Globus pallidus (tissue), 1 donor: ENCODE measurements at regions not wholly inside any gene's neighbourhood (a gene's known extent, or its start where the extent isn't known, plus 50 kb on each side); places are given as distances from the start of the nearest gene placed in this dataset.
A peak's percentile ranks its signal among the peaks of the same experiment; 100 is the strongest.

ENCODE experiments used
- DNase-seq: peaks from one replicate; pipeline ENCODE4 v3.0.0-alpha.2; 2015; ENCODE audit warnings: low spot score

DNA sequence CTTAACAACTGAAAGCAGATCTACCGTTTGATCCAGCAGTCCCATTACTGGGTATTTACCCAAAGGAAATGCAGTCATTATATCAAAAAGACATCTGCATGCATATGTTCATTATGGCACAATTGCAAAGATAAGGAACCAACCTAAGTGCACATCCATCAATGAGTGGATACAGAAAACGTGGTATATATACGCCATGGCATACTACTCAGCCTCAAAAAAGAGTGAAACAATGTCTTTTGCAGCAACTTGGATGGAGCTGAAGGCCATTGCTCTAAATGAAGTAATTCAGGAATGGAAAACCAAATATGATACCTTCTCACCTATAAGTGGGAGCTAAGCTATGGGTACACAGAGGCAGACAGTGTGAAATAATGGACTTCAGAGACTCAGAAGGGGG lies 169.3 kb downstream of the ZBTB18 start:
- no peak for DNase-seq

DNA sequence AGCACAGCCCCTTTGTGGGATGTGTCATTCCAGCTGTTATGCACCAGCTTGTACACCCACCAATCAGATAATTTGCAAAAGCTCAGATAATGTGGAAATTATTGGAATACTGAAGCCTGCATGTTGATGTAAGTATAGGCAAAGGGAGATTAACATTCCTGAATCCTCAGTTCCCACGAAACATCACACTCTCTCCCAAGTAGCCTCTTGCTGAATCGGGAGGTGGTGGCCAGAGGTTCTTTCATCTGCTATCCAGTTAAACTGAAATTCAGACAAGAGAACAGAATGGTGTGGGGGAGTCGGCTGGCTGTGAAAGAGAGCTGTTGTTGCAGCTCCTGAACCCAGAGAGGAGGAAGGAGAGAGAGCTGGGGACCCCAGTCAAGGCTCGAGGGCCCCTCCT lies 170.9 kb downstream of the ZBTB18 start:
- no peak for DNase-seq

DNA sequence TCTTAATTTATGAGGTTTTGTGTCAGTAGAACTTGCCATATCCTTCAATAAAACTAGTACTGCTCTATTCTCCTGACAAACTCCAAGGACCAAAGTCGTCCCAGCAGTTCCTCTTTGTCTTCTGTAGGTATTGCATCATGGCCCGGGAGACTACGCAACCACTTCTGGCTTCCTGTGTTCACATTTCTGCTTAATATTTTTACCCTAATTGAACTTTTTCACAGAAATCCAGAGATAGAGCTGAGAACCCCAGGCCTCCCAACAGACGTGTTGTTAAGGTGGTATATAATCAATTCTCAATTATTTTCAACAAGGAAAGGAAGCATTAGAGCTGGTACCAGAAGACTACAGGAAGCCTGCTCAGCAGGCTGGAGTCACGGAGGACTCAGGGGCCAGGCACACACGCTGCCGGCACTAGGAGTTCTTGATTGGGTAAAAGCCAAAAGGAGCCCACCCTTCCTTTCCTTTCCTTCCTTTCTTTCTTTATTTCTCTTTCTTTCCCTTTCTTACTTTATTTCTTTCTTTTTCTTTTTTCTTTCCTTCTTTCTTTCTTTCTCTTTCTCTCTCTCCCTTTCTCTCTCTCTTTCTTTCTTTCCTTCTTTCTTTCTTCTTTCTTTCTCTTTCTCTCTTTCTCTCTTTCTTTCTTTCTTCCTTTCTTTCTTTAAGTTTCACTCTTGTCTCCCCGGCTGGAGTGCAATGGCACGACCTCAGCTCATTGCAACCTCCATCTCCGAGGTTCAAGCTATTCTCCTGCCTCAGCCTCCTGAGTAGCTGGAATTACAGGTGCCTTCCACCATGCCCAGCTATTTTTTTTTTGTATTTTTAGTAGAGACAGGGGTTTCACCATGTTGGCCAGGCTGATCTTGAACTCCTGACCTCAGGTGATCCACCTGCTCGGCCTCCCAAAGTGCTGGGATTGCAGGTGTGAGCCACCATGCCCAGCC lies 173.7 kb downstream of the ZBTB18 start:
- DNase-seq = peak; percentile 37

DNA sequence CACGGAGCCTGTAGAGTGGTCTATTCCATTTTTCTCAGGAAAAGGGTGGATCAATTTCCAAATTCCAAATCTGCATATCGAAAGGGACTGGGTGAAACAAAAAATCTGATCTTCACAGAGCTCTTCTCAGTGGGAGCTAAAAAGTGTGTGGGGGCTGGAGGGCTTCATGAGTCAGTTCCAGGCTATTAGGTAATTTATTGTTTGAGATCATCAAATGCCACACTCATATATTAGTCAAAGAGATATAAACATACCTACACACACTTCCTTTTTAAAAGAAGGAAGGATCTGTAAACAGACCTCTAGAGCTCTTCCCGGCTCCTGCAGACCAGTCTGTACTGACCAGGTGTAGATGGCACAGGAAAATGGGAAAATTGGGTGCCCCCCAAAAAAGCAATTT lies 175.4 kb downstream of the ZBTB18 start:
- no peak for DNase-seq

DNA sequence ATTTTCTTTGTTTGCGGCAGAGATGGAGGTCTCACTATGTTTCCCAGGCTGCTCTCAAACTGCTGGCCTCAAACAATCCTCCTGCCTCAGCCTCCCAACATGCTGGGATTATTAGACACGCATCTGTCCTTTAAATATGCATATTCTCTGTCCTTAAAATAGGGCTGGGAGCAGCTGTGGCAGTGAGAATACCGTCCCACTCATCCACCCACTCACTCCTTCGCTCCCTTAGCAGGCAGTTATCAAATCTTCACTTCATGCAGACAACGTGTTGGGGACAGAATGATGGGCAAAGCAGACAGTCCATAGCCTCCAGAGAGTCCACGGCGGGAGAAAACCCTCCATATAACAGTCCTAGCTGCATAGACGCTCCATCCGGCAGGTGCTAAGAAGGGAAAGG lies 179.4 kb downstream of the ZBTB18 start:
- no peak for DNase-seq

DNA sequence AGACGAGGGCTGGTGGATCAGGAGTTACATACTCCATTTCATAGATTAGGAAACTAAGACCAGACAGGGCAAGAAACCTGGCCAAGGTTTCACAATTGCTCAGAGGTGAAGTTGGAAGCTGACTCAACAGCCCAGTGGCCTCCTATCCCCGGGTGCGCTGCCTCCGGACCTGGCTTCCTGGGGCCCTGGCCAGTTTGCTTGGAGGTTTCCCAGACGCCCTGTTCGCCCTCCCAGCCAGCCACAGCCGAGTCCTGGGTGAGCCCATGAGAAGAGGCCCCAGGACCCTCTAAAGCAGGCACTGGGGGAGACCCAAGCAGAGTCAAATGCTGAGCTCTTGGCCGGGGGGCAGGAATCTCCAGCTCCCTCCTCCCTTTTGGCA lies 180.1 kb downstream of the ZBTB18 start:
- DNase-seq = no peak

DNA sequence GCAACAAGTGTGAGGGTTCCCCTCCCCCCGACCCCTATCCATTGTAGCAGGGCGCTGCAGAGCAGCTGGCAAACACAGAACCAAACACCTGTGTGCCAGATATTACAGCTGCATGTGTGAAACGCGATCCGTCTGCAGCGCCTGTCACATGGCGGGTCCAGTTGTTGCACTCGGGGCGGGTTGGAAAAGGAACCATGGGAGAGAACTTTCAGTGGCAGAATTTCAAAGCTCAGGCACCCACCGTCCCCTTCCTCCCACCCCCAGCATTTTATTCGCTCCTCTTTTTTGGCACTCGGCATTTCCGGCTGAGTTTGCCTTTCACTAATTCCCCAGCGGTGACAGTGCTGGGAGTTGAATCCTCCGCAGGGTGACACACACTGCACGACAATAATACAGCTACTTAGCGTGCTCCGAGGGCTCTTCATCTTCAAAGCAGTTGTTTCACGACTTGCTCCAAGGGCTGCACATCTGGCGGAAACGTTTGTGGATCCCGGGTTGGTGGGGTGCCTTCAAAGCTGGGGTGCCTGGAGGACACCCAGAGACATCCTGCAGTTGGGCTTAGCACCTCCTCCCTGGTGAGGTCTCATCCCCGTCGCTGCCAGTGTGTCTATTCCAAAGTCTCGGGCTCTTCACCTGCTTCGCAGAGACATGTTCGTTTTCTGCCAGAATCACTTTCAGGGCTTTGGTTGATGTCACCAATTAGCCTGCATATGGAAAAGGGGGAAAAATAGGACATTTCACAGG lies 180.7 kb downstream of the ZBTB18 start:
- DNase-seq = no peak

DNA sequence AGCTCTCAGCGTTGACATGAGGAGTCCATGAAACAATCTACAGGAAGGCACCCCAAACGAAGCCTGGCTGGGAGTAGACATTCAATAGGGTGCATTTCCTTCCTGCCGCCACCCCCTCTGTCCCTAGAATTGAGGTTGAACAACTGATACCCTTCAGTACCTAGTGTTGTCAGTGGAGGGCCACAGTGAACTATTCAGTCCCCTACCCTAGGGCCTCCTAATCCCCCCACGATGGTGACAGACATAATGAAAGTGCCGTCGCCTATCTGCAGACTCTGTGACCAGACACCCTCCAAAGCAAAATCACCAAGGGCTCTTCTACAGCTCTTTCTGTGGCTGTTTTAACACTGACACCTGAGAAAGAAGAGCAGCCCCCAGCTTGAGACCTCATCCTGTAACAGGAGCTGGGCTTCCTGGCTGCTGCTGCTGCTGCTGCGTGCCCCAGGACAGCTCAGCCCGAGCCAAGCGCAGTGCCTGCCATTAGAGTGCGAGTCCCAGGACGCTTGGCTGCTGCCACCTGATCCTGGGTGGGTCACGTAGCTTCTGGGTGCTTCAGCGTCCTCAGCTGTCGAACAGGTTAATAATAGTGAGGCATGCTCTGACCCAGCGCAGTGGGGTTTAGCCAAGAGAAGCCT lies 183.0 kb downstream of the ZBTB18 start:
- no peak for DNase-seq

DNA sequence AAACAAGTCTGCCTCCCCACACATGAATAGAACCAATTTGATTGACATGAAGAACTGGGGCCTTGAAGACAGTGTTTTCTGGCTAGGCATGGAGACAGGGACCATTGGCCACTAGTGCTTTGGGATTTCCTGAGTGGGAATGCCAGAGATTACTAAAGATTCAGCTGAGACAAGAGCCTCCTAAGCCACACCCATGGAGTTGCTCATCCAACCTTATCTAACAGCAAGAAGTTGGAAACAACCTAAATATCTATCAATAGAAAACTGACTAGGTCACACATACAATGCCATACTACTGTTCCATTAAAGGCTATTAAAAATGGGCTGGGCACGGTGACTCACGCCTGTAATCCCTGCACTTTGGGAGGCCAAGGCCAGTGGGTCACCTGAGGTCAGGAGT lies 184.1 kb downstream of the ZBTB18 start:
- no peak for DNase-seq

DNA sequence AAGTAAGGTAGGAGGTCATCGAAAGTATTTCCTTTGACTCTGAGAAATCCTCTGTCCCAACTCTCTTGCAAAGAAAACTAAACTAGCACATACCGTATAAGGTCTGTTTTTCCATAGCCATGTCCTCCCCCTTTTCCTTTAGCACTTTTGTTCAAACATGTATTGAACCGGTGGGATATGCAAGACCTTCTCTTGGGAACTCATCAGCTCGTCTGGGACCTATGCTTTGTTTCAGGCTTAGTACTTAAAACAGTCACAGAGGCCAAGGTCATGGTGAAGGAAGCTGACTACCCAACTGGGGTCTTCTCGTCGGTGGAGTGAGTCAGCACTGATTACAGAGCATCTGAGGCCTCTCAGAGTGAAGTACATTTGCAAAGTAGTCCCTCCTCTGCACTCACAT lies 185.0 kb downstream of the ZBTB18 start:
- DNase-seq = no peak

DNA sequence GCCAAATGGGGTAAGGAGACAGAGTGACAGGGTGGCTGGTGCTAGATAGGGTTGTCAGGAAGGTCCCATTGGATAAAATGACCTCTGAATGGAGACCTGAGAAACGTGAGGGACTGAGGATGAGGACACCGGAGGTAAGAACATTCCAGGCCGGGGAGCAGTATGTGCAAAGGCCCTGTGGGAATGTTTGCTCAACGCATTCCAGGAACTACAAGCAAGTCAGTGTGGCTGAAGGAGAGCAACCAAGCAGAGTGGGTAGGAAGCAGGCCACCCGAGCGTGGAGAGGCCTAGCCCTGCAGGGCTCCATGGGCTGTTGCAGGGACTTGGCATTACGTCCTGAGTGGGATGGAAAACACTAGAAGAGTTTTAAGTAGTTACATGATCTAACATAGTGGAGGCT lies 185.6 kb downstream of the ZBTB18 start:
- no peak for DNase-seq

DNA sequence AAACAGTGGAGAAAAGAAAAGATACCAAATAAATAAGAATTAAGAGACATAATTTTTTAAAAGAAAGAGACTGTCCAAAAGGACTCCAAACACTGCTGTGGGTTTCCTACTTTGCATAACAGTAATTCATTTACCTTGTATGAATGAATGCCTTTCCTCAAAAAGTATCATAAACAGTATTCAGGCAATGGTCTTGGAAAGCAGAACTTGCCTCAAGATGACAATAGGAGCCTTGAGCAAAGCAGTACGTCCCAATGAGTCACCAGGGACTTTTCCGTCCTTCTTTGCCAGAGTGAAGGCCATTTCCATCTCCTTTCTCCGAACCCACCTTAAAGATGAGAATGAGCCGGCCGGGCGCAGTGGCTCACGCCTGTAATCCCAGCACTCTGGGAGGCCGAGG lies 186.4 kb downstream of the ZBTB18 start:
- no peak for DNase-seq

DNA sequence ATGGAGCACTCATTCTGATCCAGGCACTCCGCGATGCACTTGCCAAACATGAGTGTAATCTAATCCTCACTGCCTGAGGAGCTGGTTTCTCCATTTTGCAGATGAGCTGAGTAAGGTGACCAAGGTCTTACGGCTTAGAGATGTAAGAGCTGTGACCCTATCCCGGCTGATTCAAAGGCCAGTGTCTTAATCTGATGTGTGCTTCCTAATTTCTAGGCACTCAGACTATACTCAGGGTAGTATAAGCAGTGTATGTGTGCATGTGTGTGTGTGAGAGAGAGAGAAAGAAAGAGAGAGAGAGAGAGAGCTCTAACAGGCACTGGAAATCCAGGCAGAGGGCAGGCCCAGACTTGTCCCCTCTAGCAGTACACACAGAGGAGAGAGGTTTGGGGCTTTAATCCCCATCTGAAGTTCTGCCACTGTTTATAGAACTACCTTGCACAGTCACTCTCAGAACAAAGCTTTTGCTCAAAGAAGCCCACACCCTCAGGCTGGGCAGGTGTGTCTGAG lies 188.2 kb downstream of the ZBTB18 start:
- no peak for DNase-seq

DNA sequence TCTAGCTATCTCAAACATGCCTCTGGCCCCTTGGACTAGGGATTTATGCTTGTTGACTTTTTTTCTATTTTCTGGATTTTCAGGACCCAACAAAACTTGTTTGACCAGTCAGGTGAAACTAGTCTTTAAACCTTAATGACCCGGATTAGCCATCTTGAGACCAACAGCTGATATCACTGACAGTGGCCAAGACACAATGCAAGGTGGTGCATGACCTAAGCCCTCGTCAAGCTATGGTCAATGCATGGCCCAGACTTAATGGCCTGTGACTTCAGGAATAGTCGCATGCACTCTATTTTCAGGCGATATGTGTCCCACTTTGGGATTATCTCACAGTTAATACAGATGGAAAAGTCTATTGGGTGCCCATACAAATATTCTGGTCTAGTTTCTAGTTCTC lies 190.4 kb downstream of the ZBTB18 start:
- no peak for DNase-seq

DNA sequence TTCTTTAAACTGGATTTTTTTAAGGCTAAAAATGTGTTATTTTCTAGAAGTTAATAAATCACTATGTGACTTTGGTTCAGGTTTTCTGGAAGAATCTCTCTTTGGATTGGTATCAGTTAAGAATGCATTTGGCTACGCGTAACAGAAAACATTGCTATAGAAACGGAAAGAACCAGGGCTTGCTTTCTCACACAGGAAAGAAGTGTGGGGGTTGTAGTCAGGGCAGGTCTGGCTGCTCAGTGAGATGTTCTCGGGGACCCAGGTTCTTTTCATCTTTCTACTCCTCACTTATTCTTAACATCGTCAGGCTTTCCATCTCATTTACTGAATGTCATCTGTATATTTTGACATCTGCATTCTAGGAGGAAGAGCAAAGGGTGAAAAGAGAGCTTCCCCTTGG lies 191.4 kb downstream of the ZBTB18 start:
- DNase-seq = no peak

DNA sequence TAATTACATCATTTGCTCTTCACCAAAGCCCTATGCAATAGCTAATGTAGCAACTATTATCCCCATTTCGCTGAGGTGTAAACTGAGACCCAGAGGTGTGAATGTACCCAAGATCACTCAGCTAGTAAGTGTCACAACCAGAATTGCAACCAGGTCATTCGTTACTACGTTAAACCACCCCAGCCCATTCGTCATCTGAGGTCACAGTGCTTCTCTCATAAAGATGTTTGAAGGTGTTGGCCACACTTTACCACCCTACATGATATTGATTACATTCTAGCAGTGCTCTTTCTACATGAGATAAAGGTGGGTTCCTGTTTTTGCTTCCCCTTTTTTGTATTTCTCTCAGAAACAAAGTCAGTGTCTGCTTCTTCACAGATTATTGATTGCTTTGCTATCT lies 195.3 kb downstream of the ZBTB18 start:
- no peak for DNase-seq

DNA sequence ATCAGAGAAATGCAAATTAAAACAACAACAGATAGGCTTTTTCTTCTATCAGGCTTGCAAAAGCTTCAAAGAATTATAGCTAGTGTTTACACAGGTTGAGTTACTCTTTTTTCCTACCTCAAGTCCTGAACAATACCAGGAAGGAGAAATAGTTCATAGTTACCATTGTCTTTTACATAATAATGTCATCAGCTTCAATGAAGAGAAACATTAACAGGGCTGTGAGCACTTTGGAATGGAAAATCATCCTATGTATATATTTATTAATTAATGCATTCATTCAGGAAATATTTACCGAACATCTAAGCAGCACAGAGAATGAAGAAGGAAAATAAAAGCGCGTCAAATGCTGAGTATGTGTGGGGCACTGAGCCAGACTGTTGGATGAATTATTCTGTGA lies 197.3 kb downstream of the ZBTB18 start:
- no peak for DNase-seq

DNA sequence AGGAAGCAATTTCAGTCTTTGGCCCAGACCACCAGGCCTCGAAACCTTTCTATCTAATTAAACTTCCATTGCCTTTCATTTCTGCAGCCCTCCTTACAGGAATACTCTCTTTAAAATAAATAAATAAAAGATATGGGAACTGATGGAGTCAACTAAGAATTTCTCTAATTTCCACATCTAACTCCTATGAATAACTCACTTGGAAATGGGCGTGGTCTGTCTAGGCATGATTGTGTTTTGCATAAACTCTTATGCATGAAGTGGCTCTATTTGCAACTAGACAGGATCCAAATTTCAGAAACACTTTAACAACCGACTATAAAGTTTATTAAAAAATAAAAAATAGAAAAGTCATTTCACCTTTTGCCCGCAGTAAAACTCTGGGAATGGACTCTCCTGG lies 199.5 kb downstream of the ADSS2 start:
- no peak for DNase-seq

DNA sequence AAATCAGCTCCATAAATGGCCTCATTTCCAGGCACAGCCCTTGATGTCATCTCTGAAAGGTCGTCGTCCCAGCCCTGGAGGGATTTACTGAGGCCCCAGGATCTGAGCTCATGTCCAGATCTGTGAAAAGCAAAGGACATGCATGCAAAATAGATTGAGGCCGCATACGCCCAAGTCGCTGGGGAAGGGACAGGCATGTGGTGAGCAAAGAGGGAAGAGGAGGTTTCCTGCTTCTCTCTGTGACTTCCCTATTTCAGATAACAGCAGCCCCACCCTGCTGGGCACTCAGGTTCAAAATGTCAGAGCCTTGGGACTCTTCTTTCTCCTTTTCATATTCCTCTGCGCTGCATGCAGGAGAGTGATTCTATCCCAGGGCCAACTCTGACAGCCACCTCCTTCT lies 197.2 kb downstream of the ADSS2 start:
- DNase-seq = peak; percentile 43

DNA sequence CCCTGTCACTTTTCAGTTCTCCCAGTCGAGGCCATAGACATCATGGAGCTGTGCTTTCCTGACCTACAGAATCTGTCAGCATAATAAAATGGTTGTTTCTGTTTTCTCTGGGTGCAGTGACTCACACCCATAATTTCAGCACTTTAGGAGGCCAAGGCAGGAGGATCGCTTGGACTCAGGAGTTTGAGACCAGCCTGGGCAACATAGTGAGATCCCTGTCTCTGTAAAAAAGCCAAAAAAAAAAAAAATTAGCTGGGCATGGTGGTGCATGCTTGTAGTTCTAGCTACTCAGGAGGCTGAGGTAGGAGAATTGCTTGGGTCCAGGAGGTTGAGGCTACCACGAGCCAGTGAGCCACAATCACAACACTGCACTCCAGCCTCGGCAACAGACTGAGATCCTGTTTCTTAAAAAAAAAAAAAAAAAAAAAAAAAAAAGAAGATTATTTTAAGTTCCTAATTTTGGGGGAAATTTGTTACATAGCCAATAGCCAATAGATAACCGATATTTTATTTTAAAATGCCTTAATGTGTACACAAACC lies 196.2 kb downstream of the ADSS2 start:
- no peak for DNase-seq

DNA sequence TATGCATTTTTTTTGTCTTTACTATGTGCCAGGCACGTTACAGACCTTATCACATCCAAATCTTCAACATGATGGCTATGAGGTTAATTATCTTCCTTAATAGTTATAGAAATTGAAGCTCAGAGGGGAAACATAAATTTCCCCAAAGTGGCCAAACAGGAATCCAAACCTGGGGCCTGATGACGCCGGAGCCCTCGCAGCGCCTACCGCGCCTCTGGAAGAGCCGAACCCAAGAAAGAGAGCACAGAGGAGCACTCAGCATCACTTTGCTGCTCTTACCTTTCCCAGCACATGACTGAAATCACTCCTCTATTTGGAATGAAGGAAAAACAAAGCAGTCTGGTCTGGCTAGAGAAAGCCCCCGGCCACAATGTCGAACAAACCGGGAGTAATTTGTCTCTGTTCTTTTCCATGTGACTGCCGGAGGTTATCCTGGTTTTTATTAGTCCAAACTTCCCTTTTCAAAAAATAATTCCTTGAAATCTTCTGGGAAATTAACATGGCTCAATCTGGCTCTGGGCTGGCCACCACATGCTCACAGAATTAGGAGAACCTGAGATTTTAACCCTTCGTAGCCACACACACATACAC lies 195.5 kb downstream of the ADSS2 start:
- DNase-seq = no peak

DNA sequence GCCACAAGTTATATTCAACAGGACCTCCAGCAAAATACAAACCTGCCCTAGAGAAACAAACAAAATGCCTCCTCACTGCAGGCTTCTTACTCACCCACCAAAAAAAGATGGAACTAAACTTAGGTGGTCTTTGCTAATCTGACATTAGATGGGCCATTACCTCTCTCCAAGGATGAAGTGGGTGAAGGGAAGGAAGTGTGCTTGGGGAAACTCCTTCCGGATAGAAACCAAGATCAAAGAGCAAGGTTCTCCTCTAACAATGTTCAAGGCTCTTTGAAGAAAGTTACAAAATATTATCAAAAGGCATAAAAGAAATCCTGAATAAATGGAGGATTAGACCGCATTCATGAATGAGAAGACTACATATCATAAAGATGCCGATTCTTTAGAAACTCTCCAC lies 187.5 kb downstream of the ADSS2 start:
- no peak for DNase-seq
